K562 (cell line): ENCODE measurements at regions not wholly inside any gene's neighbourhood (a gene's known extent, or its start where the extent isn't known, plus 50 kb on each side); places are given as distances from the start of the nearest gene placed in this dataset.

Experiments
- ATAC-seq: fragments of 200-7000 bp; cut with Tn5 transposase; 3 replicates; pipeline ENCODE4 v1.9.1; 2020; ENCODE audit warnings: moderate library complexity
- BruUV-seq: library from RNA; stranded (reverse); fragments of 400-500 nt; replicated peaks from 2 replicates; lab custom pipeline; 2021; lab: Mats Ljungman, UMichigan
- CTCF ChIA-PET: fragments of 300-600 bp; formaldehyde crosslinking; extraction: SDS; loops from one replicate; lab custom pipeline; 2021; ENCODE audit warnings: low intra/inter-chr PET ratio; lab: Yijun Ruan, JAX
- POLR2A ChIA-PET: fragments of 300-600, 350-650 bp; sonication (Branson Sonifier 250); formaldehyde crosslinking; extraction: SDS; loops from one replicate; lab custom pipeline; 2021; ENCODE audit warnings: antibody characterized with exemption, inconsistent platforms; lab: Yijun Ruan, JAX
- DNase-seq, 4 experiments: peaks; one replicate each; pipeline versions ENCODE4 v3.0.0 to v3.0.0-alpha.2; 2011 to 2018; ENCODE audit warnings: low spot score in 3 of 4, mixed read lengths in 3 of 4; ENCODE audit errors: extremely low read depth in 1 of 4
- FAIRE-seq: peaks from 2 replicates; lab custom pipeline; 2011; peaks lifted over from hg19 to GRCh38; lab: Jason Lieb, UNC
- H2AFZ ChIP-seq: 2 replicates; pipeline ENCODE4 v1.6.0; 2011; ENCODE audit warnings: low read depth, low read length, control low read depth, inconsistent platforms
- H3K27ac ChIP-seq: fragments of 200-600 bp; 3 replicates; pipeline ENCODE4 v1.8.0; 2011; ENCODE audit warnings: low read depth, mild to moderate bottlenecking, control low read depth, inconsistent platforms, low read length, moderate library complexity, mixed read lengths; ENCODE audit errors: extremely low read depth
- H3K27me3 ChIP-seq, 2 experiments: fragments of 300-600 bp in 1 of 2; 2 replicates in 1 of 2; 3 replicates in 1 of 2; pipeline versions ENCODE4 v1.6.0 to v1.8.0; 2011; ENCODE audit warnings: inconsistent platforms in 2 of 2, low read length in 2 of 2, mild to moderate bottlenecking in 1 of 2, mixed read lengths in 1 of 2, moderate library complexity in 1 of 2; ENCODE audit not compliant: control insufficient read depth in 2 of 2, insufficient read depth in 2 of 2
- H3K36me3 ChIP-seq: fragments of 300-600 bp; 3 replicates; pipeline ENCODE4 v1.8.0; 2011; ENCODE audit warnings: mild to moderate bottlenecking, low read length, inconsistent platforms; ENCODE audit not compliant: control insufficient read depth, insufficient read depth
- H3K4me1 ChIP-seq, 2 experiments: fragments of 200-600 bp in 1 of 2; replicated peaks in 1 of 2; 2 replicates in 1 of 2; 3 replicates in 1 of 2; pipeline versions ENCODE4 v1.5.1 to v1.8.0; 2011; ENCODE audit warnings: inconsistent platforms in 2 of 2, low read length in 2 of 2, mild to moderate bottlenecking in 1 of 2, mixed read lengths in 1 of 2, moderate library complexity in 1 of 2; ENCODE audit not compliant: control insufficient read depth in 2 of 2, insufficient read depth in 2 of 2
- H3K4me2 ChIP-seq: 2 replicates; pipeline ENCODE4 v1.6.1; 2011; ENCODE audit warnings: low read length, control low read depth, inconsistent platforms, mixed read lengths; ENCODE audit not compliant: insufficient read depth
- H3K4me3 ChIP-seq: fragments of 200-600 bp; sonication (generic), shearing (Covaris generic); 2 replicates; pipeline ENCODE4 v1.5.1; 2016; ENCODE audit warnings: control low read depth, inconsistent platforms
- H3K79me2 ChIP-seq: fragments of 200-600 bp; 3 replicates; pipeline ENCODE4 v1.8.0; 2011; ENCODE audit warnings: low read length, inconsistent platforms; ENCODE audit not compliant: control insufficient read depth, insufficient read depth
- H3K9ac ChIP-seq, 2 experiments: 2 replicates each; pipeline versions ENCODE4 v1.6.0 to v1.6.1; 2011; ENCODE audit warnings: low read depth in 2 of 2, low read length in 2 of 2, control low read depth in 1 of 2, inconsistent platforms in 1 of 2, mild to moderate bottlenecking in 1 of 2, mixed read lengths in 1 of 2; ENCODE audit not compliant: insufficient read depth in 1 of 2
- H3K9me1 ChIP-seq: one replicate; pipeline ENCODE4 v1.6.0; 2011; ENCODE audit warnings: inconsistent platforms, mild to moderate bottlenecking, low read length, moderate library complexity; ENCODE audit not compliant: control insufficient read depth, insufficient read depth
- H3K9me3 ChIP-seq: replicated peaks from 2 replicates; pipeline ENCODE4 v1.5.1; 2011; ENCODE audit warnings: low read depth, low read length, inconsistent platforms; ENCODE audit not compliant: control insufficient read depth, insufficient read depth
- H4K20me1 ChIP-seq: replicated peaks from 2 replicates; pipeline ENCODE4 v1.6.1; 2011; ENCODE audit warnings: low read length, inconsistent platforms, mixed read lengths; ENCODE audit not compliant: control insufficient read depth, insufficient read depth
- ATF6 ChIP-seq: sonication (generic); formaldehyde crosslinking; IDR thresholded peaks from 2 replicates; pipeline ENCODE4 v1.4.0; 2020; ENCODE audit warnings: mild to moderate bottlenecking, missing genetic modification reagents
- CBX3 ChIP-seq, 2 experiments: IDR thresholded peaks; 1 replicate in 1 of 2; 2 replicates in 1 of 2; pipeline ENCODE4 v1.6.1; 2012; ENCODE audit warnings: inconsistent platforms in 2 of 2, low read length in 2 of 2, borderline replicate concordance in 1 of 2, control low read depth in 1 of 2
- CTBP1 ChIP-seq: fragments of 450-650 bp; IDR thresholded peaks from 2 replicates; pipeline ENCODE4 v1.6.1; 2016; ENCODE audit warnings: borderline replicate concordance
- DLX4 ChIP-seq: fragments of 250-450 bp; sonication (Bioruptor Pico); IDR thresholded peaks from 2 replicates; pipeline ENCODE4 v1.6.1; 2021; ENCODE audit warnings: mild to moderate bottlenecking
- GTF2A2 ChIP-seq: IDR thresholded peaks from 2 replicates; pipeline ENCODE4 v1.6.1; 2016; ENCODE audit warnings: mild to moderate bottlenecking, missing genetic modification characterization, missing compliant biosample characterization
- IRF1 ChIP-seq: sonication (generic); formaldehyde crosslinking; IDR thresholded peaks from 2 replicates; pipeline ENCODE4 v1.8.0; 2022; ENCODE audit warnings: missing genetic modification reagents, mild to moderate bottlenecking, borderline replicate concordance
- MEIS2 ChIP-seq: fragments of 450-650 bp; IDR thresholded peaks from 2 replicates; pipeline ENCODE4 v1.6.1; 2014; ENCODE audit warnings: mild to moderate bottlenecking; ENCODE audit not compliant: partially characterized antibody
- PTTG1 ChIP-seq: fragments of 450-650 bp; IDR thresholded peaks from 2 replicates; pipeline ENCODE4 v1.6.1; 2016; ENCODE audit warnings: low read depth, mild to moderate bottlenecking, missing genetic modification characterization, missing compliant biosample characterization
- RBM15 ChIP-seq: fragments of 200-400 bp; formaldehyde crosslinking; IDR thresholded peaks from 2 replicates; pipeline ENCODE4 v1.6.1; 2018; ENCODE audit warnings: mild to moderate bottlenecking, low read length, moderate library complexity; ENCODE audit not compliant: insufficient read depth
- RBM17 ChIP-seq: fragments of 200-400 bp; formaldehyde crosslinking; IDR thresholded peaks from 2 replicates; pipeline ENCODE4 v1.6.1; 2017; ENCODE audit warnings: low read depth, mild to moderate bottlenecking, low read length, borderline replicate concordance
- TEAD4 ChIP-seq, 2 experiments: sonication (generic) in 1 of 2; formaldehyde crosslinking in 1 of 2; IDR thresholded peaks; 2 replicates each; pipeline versions ENCODE4 v1.6.1 to v1.8.0; 2012 to 2022; ENCODE audit warnings: borderline replicate concordance in 1 of 2, inconsistent platforms in 1 of 2, low read length in 1 of 2, mild to moderate bottlenecking in 1 of 2, missing genetic modification reagents in 1 of 2
- TRIM25 ChIP-seq: fragments of 450-650 bp; IDR thresholded peaks from 2 replicates; pipeline ENCODE4 v1.7.0; 2016; ENCODE audit warnings: borderline replicate concordance
- TSC22D4 ChIP-seq: fragments of 450-650 bp; IDR thresholded peaks from 2 replicates; pipeline ENCODE4 v1.6.1; 2016; ENCODE audit warnings: missing genetic modification characterization, missing biosample characterization, control low read depth
- ZNF584 ChIP-seq: fragments of 200-800 bp; sonication (Bioruptor generic); IDR thresholded peaks from 2 replicates; pipeline ENCODE4 v1.6.1; 2016; ENCODE audit warnings: low read depth, mild to moderate bottlenecking, missing genetic modification characterization, missing compliant biosample characterization
- ZNF699 ChIP-seq: fragments of 250-450 bp; sonication (Bioruptor Pico); IDR thresholded peaks from 2 replicates; pipeline ENCODE4 v1.8.0; 2021; ENCODE audit warnings: mild to moderate bottlenecking, moderate library complexity; ENCODE audit not compliant: insufficient replicate concordance
- WGBS: fragments of 100-300 bp; shearing (Covaris generic); methylation state at CpG from one replicate; pipeline ENCODE4 v1.1.6; 2016; ENCODE audit warnings: low coverage, mixed read lengths; ENCODE audit not compliant: insufficient coverage; ENCODE audit errors: missing lambda C conversion rate; 5-methylcytosine and 5-hydroxymethylcytosine counted together
- in situ Hi-C: fragments of 300-500 bp; cut with MboI; formaldehyde crosslinking; loops from 4 replicates; pipeline ENCODE4 v1.15.0; 2018; ENCODE audit warnings: inconsistent platforms, mixed read lengths
- intact Hi-C: fragments of 100-400 bp; cut with micrococcal nuclease; formaldehyde crosslinking; loops from 2 replicates; pipeline ENCODE4 v1.14.2; 2022

GRCh38 chr6:170106906-170107525 lies 183.9 kb downstream of the DLL1 start:
- no peak overlapping the region for H3K4me2 ChIP-seq
- H3K4me3 ChIP-seq: no peak overlapping the region
- H2AFZ ChIP-seq: no peak overlapping the region
- H3K4me1 ChIP-seq: peaks cover 0 to 7% of the 10 kb centered on the region in 2 experiments; a peak in 1 of 5 replicates
- in situ Hi-C loops (no loop called here), intact Hi-C loops (no loop called here)
- no peaks in the 10 kb centered on the region for H3K79me2 ChIP-seq
- ATAC-seq (no peak), DNase-seq (no peak), FAIRE-seq (no peak)
- no TSS peak for BruUV-seq
- no peaks in the 10 kb centered on the region for H3K9me1 ChIP-seq
- POLR2A ChIA-PET: no interaction called here
- H3K27me3 ChIP-seq: peaks cover 28 to 55% of the 10 kb centered on the region in 2 experiments
- 0% methylated on average over 14 of the region's 14 CpGs for WGBS
- no peaks in the 10 kb centered on the region for H3K36me3 ChIP-seq
- H3K27ac ChIP-seq: no peak overlapping the region
- no peaks in the 10 kb centered on the region for H3K9me3 ChIP-seq
- no peak overlapping the region for H3K9ac ChIP-seq
- CTCF ChIA-PET: no interaction called here
- TF ChIP-seq PTTG1 (no peak), TSC22D4 (tag) (no peak), ZNF584 (CRISPR knock-in tag) (no peak), TRIM25 (no peak), GTF2A2 (tag) (no peak), ZNF699 (CRISPR knock-in tag) (no peak), MEIS2 (no peak), ATF6 (CRISPR knock-in tag) (no peak), DLX4 (CRISPR knock-in tag) (no peak), TEAD4 (IDR thresholded peaks at IDR 0.05; ENCODE audit: low read length) (no peak), TEAD4 (CRISPR knock-in tag; IDR thresholded peaks at IDR 0.05; ENCODE audit: borderline replicate concordance) (no peak), CBX3 (IDR thresholded peaks at IDR 0.05; ENCODE audit: borderline replicate concordance in 1 of 2, low read length in 2 of 2) (no peak), RBM17 (no peak), IRF1 (no peak), RBM15 (no peak), CTBP1 (no peak)
- no peaks in the 10 kb centered on the region for H4K20me1 ChIP-seq
